ENCODE measurements at regions not wholly inside any gene's neighbourhood (a gene's known extent, or its start where the extent isn't known, plus 50 kb on each side); places are given as distances from the start of the nearest gene placed in this dataset.
A peak's percentile ranks its signal among the peaks of the same experiment; 100 is the strongest.

GRCh38 chr15:93466380-93466779 is 377.4 kb upstream of the RGMA start:
- H3K4me2 ChIP-seq (ENCODE audit: low read length, poor library complexity, severe bottlenecking), result no peak overlapping the region
- H3K9me3 ChIP-seq (ENCODE audit: control insufficient read depth, low read length), result no peaks in the 10 kb centered on the region
- H3K4me1 ChIP-seq (ENCODE audit: control insufficient read depth, insufficient read depth, low read depth, low read length), result peaks cover 3% of the 10 kb centered on the region
- H3K23ac ChIP-seq (ENCODE audit: low read length in 2 of 2), result no peak overlapping the region
- no peak overlapping the region for H2BK15ac ChIP-seq (ENCODE audit: low read depth, poor library complexity, severe bottlenecking)
- H3K79me1 ChIP-seq (replicated peaks; ENCODE audit: low read length, poor library complexity, severe bottlenecking), result no peaks in the 10 kb centered on the region
- no peaks in the 10 kb centered on the region for H3K36me3 ChIP-seq (ENCODE audit: control insufficient read depth in 1 of 2, insufficient read depth in 2 of 2, low read depth in 1 of 2, low read length in 2 of 2)
- WGBS, result no CpG with 5 or more reads among the region's 1 CpG
- DNase-seq, result no peak
- no peak overlapping the region for H3K4ac ChIP-seq (ENCODE audit: low read depth in 1 of 2, low read length in 2 of 2)
- no peak overlapping the region for H3K4me3 ChIP-seq (ENCODE audit: insufficient read depth in 1 of 2, low read depth in 1 of 2, low read length in 2 of 2)
- no peak overlapping the region for H2AK5ac ChIP-seq (ENCODE audit: low read length, severe bottlenecking)
- no peak overlapping the region for H3K18ac ChIP-seq (ENCODE audit: low read depth in 1 of 2, low read length in 2 of 2)
- peak overlapping the region; percentile 27 for H3K9ac ChIP-seq (ENCODE audit: low read length)
- H3K14ac ChIP-seq (ENCODE audit: low read length in 2 of 2), result no peak overlapping the region
- no peak overlapping the region for H2BK5ac ChIP-seq (ENCODE audit: low read depth, low read length, poor library complexity, severe bottlenecking)
- peaks cover 0 to 10% of the 10 kb centered on the region in 2 experiments for H3K27me3 ChIP-seq (ENCODE audit: control insufficient read depth in 1 of 2, insufficient read depth in 1 of 2, low read length in 2 of 2)
- no peak overlapping the region for H2BK120ac ChIP-seq (ENCODE audit: low read depth, low read length)
- H4K8ac ChIP-seq (ENCODE audit: low read length), result no peak overlapping the region
- no peak overlapping the region for H3K27ac ChIP-seq (ENCODE audit: low read length, poor library complexity, severe bottlenecking)
- no peak overlapping the region for H2AFZ ChIP-seq (ENCODE audit: low read depth, low read length)
- H2BK12ac ChIP-seq (ENCODE audit: low read length in 2 of 2), result no peak overlapping the region
- H4K91ac ChIP-seq (ENCODE audit: low read length), result no peak overlapping the region

GRCh38 chr15:93462690-93463089 is 373.7 kb upstream of the RGMA start:
- Histone ChIP-seq H2BK5ac (ENCODE audit: low read depth, low read length, poor library complexity, severe bottlenecking) (peak overlapping the region; percentile 14), H3K4me3 (ENCODE audit: insufficient read depth in 1 of 2, low read depth in 1 of 2, low read length in 2 of 2) (no peak overlapping the region), H3K18ac (ENCODE audit: low read depth in 1 of 2, low read length in 2 of 2) (no peak overlapping the region), H3K4me1 (ENCODE audit: control insufficient read depth, insufficient read depth, low read depth, low read length) (peaks cover 8% of the 10 kb centered on the region), H3K27ac (ENCODE audit: low read length, poor library complexity, severe bottlenecking) (no peak overlapping the region), H2AFZ (ENCODE audit: low read depth, low read length) (no peak overlapping the region), H4K91ac (ENCODE audit: low read length) (no peak overlapping the region), H3K79me1 (replicated peaks; ENCODE audit: low read length, poor library complexity, severe bottlenecking) (no peaks in the 10 kb centered on the region), H2BK15ac (ENCODE audit: low read depth, poor library complexity, severe bottlenecking) (no peak overlapping the region), H2BK120ac (ENCODE audit: low read depth, low read length) (no peak overlapping the region), H3K9ac (ENCODE audit: low read length) (no peak overlapping the region), H3K4me2 (ENCODE audit: low read length, poor library complexity, severe bottlenecking) (no peak overlapping the region), H4K8ac (ENCODE audit: low read length) (no peak overlapping the region), H2AK5ac (ENCODE audit: low read length, severe bottlenecking) (peak overlapping the region; percentile 41), H3K27me3 (ENCODE audit: control insufficient read depth in 1 of 2, insufficient read depth in 1 of 2, low read length in 2 of 2) (peaks cover 0 to 11% of the 10 kb centered on the region in 2 experiments), H3K14ac (ENCODE audit: low read length in 2 of 2) (no peak overlapping the region), H3K23ac (ENCODE audit: low read length in 2 of 2) (no peak overlapping the region), H3K4ac (ENCODE audit: low read depth in 1 of 2, low read length in 2 of 2) (no peak overlapping the region), H2BK12ac (ENCODE audit: low read length in 2 of 2) (no peak overlapping the region), H3K9me3 (ENCODE audit: control insufficient read depth, low read length) (no peaks in the 10 kb centered on the region), H3K36me3 (ENCODE audit: control insufficient read depth in 1 of 2, insufficient read depth in 2 of 2, low read depth in 1 of 2, low read length in 2 of 2) (no peaks in the 10 kb centered on the region)
- DNase-seq, result no peak
- 31% methylated on average over 3 of the region's 4 CpGs for WGBS

- H2BK120ac ChIP-seq (ENCODE audit: low read depth, low read length), result no peak overlapping the region
- H3K36me3 ChIP-seq (ENCODE audit: control insufficient read depth in 1 of 2, insufficient read depth in 2 of 2, low read depth in 1 of 2, low read length in 2 of 2), result no peaks in the 10 kb centered on the region
- H3K14ac ChIP-seq (ENCODE audit: low read length in 2 of 2), result no peak overlapping the region
- no peak overlapping the region for H2BK5ac ChIP-seq (ENCODE audit: low read depth, low read length, poor library complexity, severe bottlenecking)
- peaks cover 8% of the 10 kb centered on the region for H3K4me1 ChIP-seq (ENCODE audit: control insufficient read depth, insufficient read depth, low read depth, low read length)
- H3K4me3 ChIP-seq (ENCODE audit: insufficient read depth in 1 of 2, low read depth in 1 of 2, low read length in 2 of 2), result no peak overlapping the region
- no peak for DNase-seq
- no peaks in the 10 kb centered on the region for H3K9me3 ChIP-seq (ENCODE audit: control insufficient read depth, low read length)
- no peak overlapping the region for H4K8ac ChIP-seq (ENCODE audit: low read length)
- H2BK12ac ChIP-seq (ENCODE audit: low read length in 2 of 2), result no peak overlapping the region
- no peak overlapping the region for H3K18ac ChIP-seq (ENCODE audit: low read depth in 1 of 2, low read length in 2 of 2)
- no peak overlapping the region for H2AFZ ChIP-seq (ENCODE audit: low read depth, low read length)
- H3K27ac ChIP-seq (ENCODE audit: low read length, poor library complexity, severe bottlenecking), result peak overlapping the region; percentile 61
- no peak overlapping the region for H3K4ac ChIP-seq (ENCODE audit: low read depth in 1 of 2, low read length in 2 of 2)
- peaks cover 0 to 11% of the 10 kb centered on the region in 2 experiments for H3K27me3 ChIP-seq (ENCODE audit: control insufficient read depth in 1 of 2, insufficient read depth in 1 of 2, low read length in 2 of 2)
- no peak overlapping the region for H2AK5ac ChIP-seq (ENCODE audit: low read length, severe bottlenecking)
- H3K4me2 ChIP-seq (ENCODE audit: low read length, poor library complexity, severe bottlenecking), result no peak overlapping the region
- H3K79me1 ChIP-seq (replicated peaks; ENCODE audit: low read length, poor library complexity, severe bottlenecking), result no peaks in the 10 kb centered on the region
- no peak overlapping the region for H2BK15ac ChIP-seq (ENCODE audit: low read depth, poor library complexity, severe bottlenecking)
- no peak overlapping the region for H4K91ac ChIP-seq (ENCODE audit: low read length)
- H3K9ac ChIP-seq (ENCODE audit: low read length), result no peak overlapping the region
- H3K23ac ChIP-seq (ENCODE audit: low read length in 2 of 2), result no peak overlapping the region
These were observed 371.7 kb upstream of the RGMA start for GRCh38 chr15:93460717-93461116.

DNA sequence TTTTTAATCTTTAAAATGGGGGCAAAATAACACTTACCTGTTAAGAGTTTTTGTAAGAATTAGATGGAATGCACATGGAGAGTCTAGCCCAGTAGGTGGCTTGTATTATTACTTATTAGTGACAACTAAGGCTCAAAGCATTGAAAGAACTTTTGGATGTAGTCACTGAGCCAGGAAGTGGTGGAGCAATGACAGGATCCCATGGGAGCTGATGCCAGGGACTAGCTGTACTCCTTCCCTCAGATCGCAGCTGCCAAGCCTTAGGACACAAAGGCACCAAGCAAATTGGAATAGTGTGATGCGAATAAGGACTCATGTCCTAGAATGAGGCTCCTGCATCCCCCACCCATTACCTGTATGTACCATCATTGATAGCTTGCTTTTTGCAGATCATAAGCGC is 370.4 kb upstream of the RGMA start:
- no peak overlapping the region for H3K9ac ChIP-seq (ENCODE audit: low read length)
- no peak overlapping the region for H3K27ac ChIP-seq (ENCODE audit: low read length, poor library complexity, severe bottlenecking)
- H4K8ac ChIP-seq (ENCODE audit: low read length), result no peak overlapping the region
- WGBS, result 66% methylated on average over 3 of the region's 3 CpGs
- no peak overlapping the region for H3K4ac ChIP-seq (ENCODE audit: low read depth in 1 of 2, low read length in 2 of 2)
- no peak overlapping the region for H2BK120ac ChIP-seq (ENCODE audit: low read depth, low read length)
- no peak overlapping the region for H3K23ac ChIP-seq (ENCODE audit: low read length in 2 of 2)
- no peak overlapping the region for H4K91ac ChIP-seq (ENCODE audit: low read length)
- no peak overlapping the region for H3K4me2 ChIP-seq (ENCODE audit: low read length, poor library complexity, severe bottlenecking)
- no peak overlapping the region for H3K18ac ChIP-seq (ENCODE audit: low read depth in 1 of 2, low read length in 2 of 2)
- H3K4me3 ChIP-seq (ENCODE audit: insufficient read depth in 1 of 2, low read depth in 1 of 2, low read length in 2 of 2), result no peak overlapping the region
- no peaks in the 10 kb centered on the region for H3K79me1 ChIP-seq (replicated peaks; ENCODE audit: low read length, poor library complexity, severe bottlenecking)
- H3K4me1 ChIP-seq (ENCODE audit: control insufficient read depth, insufficient read depth, low read depth, low read length), result peaks cover 8% of the 10 kb centered on the region
- H2BK15ac ChIP-seq (ENCODE audit: low read depth, poor library complexity, severe bottlenecking), result no peak overlapping the region
- peaks cover 0 to 14% of the 10 kb centered on the region in 2 experiments for H3K27me3 ChIP-seq (ENCODE audit: control insufficient read depth in 1 of 2, insufficient read depth in 1 of 2, low read length in 2 of 2)
- no peak overlapping the region for H2BK12ac ChIP-seq (ENCODE audit: low read length in 2 of 2)
- H3K14ac ChIP-seq (ENCODE audit: low read length in 2 of 2), result no peak overlapping the region
- no peak overlapping the region for H2AK5ac ChIP-seq (ENCODE audit: low read length, severe bottlenecking)
- no peaks in the 10 kb centered on the region for H3K9me3 ChIP-seq (ENCODE audit: control insufficient read depth, low read length)
- H2AFZ ChIP-seq (ENCODE audit: low read depth, low read length), result no peak overlapping the region
- DNase-seq, result no peak
- no peak overlapping the region for H2BK5ac ChIP-seq (ENCODE audit: low read depth, low read length, poor library complexity, severe bottlenecking)
- H3K36me3 ChIP-seq (ENCODE audit: control insufficient read depth in 1 of 2, insufficient read depth in 2 of 2, low read depth in 1 of 2, low read length in 2 of 2), result no peaks in the 10 kb centered on the region
